H54 (cell line): ENCODE measurements at regions not wholly inside any gene's neighbourhood (a gene's known extent, or its start where the extent isn't known, plus 50 kb on each side); places are given as distances from the start of the nearest gene placed in this dataset.

Source experiments
- DNase-seq: peaks from one replicate; pipeline ENCODE4 v3.0.0; 2011; ENCODE audit warnings: low spot score, mixed read lengths; ENCODE audit not compliant: insufficient read length
- FAIRE-seq: peaks from 3 replicates; lab custom pipeline; 2011; peaks lifted over from hg19 to GRCh38; lab: Jason Lieb, UNC
- POLR2A ChIP-seq: IDR thresholded peaks from 2 replicates; pipeline ENCODE4 v1.6.1; 2011; ENCODE audit warnings: low read depth, mild to moderate bottlenecking, low read length

- DNase-seq (no peak), FAIRE-seq (no peak)
- TF ChIP-seq POLR2A: no peak
These were observed 234.9 kb downstream of the GATA3 start for GRCh38 chr10:8289186-8289924.

- no peak for TF ChIP-seq POLR2A
- FAIRE-seq: no peak
These were observed 240.3 kb downstream of the GATA3 start for GRCh38 chr10:8294779-8295178.

GRCh38 chr10:8295311-8295710, 240.8 kb downstream of the GATA3 start:
- no peak for DNase-seq
- TF ChIP-seq POLR2A: no peak
- FAIRE-seq: no peak

More at GRCh38 chr10:8294779-8295178, 240.3 kb downstream of the GATA3 start:
- no peak for DNase-seq

- no peak for TF ChIP-seq POLR2A
- DNase-seq: no peak
- FAIRE-seq: no peak
These were observed 241.7 kb downstream of the GATA3 start for GRCh38 chr10:8296090-8296733.

- DNase-seq: no peak
- no peak for TF ChIP-seq POLR2A
- no peak for FAIRE-seq
These were observed 242.2 kb downstream of the GATA3 start for GRCh38 chr10:8296734-8297101.

GRCh38 chr10:8297107-8297506, 242.6 kb downstream of the GATA3 start:
- FAIRE-seq: no peak
- no peak for TF ChIP-seq POLR2A
- DNase-seq: no peak

GRCh38 chr10:8297959-8298358, 243.5 kb downstream of the GATA3 start:
- DNase-seq (no peak), FAIRE-seq (no peak)
- no peak for TF ChIP-seq POLR2A

- TF ChIP-seq POLR2A: no peak
- DNase-seq (no peak), FAIRE-seq (no peak)
These were observed 244.5 kb downstream of the GATA3 start for GRCh38 chr10:8298896-8299570.

GRCh38 chr10:8300925-8301324, 246.4 kb downstream of the GATA3 start:
- no peak for TF ChIP-seq POLR2A
- FAIRE-seq (no peak), DNase-seq (no peak)

GRCh38 chr10:8301333-8301732, 246.8 kb downstream of the GATA3 start:
- no peak for TF ChIP-seq POLR2A
- FAIRE-seq (no peak), DNase-seq (no peak)

- FAIRE-seq: no peak
- DNase-seq: no peak
- no peak for TF ChIP-seq POLR2A
These were observed 247.3 kb downstream of the GATA3 start for GRCh38 chr10:8301831-8302230.

GRCh38 chr10:8302565-8302964, 248.1 kb downstream of the GATA3 start:
- no peak for TF ChIP-seq POLR2A
- DNase-seq (no peak), FAIRE-seq (no peak)

- DNase-seq (no peak), FAIRE-seq (no peak)
- no peak for TF ChIP-seq POLR2A
These were observed 250.4 kb downstream of the GATA3 start for GRCh38 chr10:8304861-8305260.

GRCh38 chr10:8305876-8306652, 251.6 kb downstream of the GATA3 start:
- DNase-seq: no peak

More at GRCh38 chr10:8305876-8306652, 251.6 kb downstream of the GATA3 start:
- no peak for TF ChIP-seq POLR2A
- FAIRE-seq: no peak
